GM23338 (cell line): ENCODE measurements at regions not wholly inside any gene's neighbourhood (a gene's known extent, or its start where the extent isn't known, plus 50 kb on each side); places are given as distances from the start of the nearest gene placed in this dataset.

ENCODE experiments used
- ATAC-seq: fragments of 200-7000 bp; cut with Tn5 transposase; 3 replicates; pipeline ENCODE4 v1.9.1; 2020
- DNase-seq: peaks from one replicate; pipeline ENCODE4 v3.0.0-alpha.2; 2015; ENCODE audit warnings: low spot score
- H2AFZ ChIP-seq: fragments of 200-600 bp; sonication (generic); 2 replicates; pipeline ENCODE4 v1.8.0; 2016; ENCODE audit warnings: antibody characterized with exemption, mild to moderate bottlenecking, moderate library complexity
- H3F3A ChIP-seq: fragments of 200-600 bp; sonication (generic); replicated peaks from 2 replicates; pipeline ENCODE4 v1.8.0; 2017; ENCODE audit warnings: antibody characterized with exemption, mixed run types, low read depth
- H3K27ac ChIP-seq: fragments of 200-600 bp; sonication (generic); 2 replicates; pipeline ENCODE4 v1.6.1; 2016; ENCODE audit warnings: low read depth
- H3K27me3 ChIP-seq: fragments of 200-600 bp; sonication (generic); 2 replicates; pipeline ENCODE4 v1.8.0; 2016; ENCODE audit warnings: mild to moderate bottlenecking, mixed run types, moderate library complexity; ENCODE audit not compliant: insufficient read depth
- H3K36me3 ChIP-seq: fragments of 200-600 bp; sonication (generic); 2 replicates; pipeline ENCODE4 v1.8.0; 2016; ENCODE audit warnings: mild to moderate bottlenecking; ENCODE audit not compliant: insufficient read depth
- H3K4me1 ChIP-seq: fragments of 200-600 bp; sonication (generic); 2 replicates; pipeline ENCODE4 v1.8.0; 2016; ENCODE audit warnings: mild to moderate bottlenecking, moderate library complexity; ENCODE audit not compliant: insufficient read depth
- H3K4me2 ChIP-seq: fragments of 200-600 bp; sonication (generic); 2 replicates; pipeline ENCODE4 v1.7.1; 2017; ENCODE audit warnings: mixed run types
- H3K4me3 ChIP-seq: fragments of 200-600 bp; sonication (generic); 2 replicates; pipeline ENCODE4 v1.6.1; 2016; ENCODE audit warnings: mixed run types
- H3K79me2 ChIP-seq: fragments of 200-600 bp; sonication (generic); replicated peaks from 2 replicates; pipeline ENCODE4 v1.8.0; 2017; ENCODE audit warnings: mild to moderate bottlenecking; ENCODE audit not compliant: insufficient read depth
- H3K9me2 ChIP-seq: fragments of 200-600 bp; sonication (generic); 2 replicates; pipeline ENCODE4 v1.8.0; 2017; ENCODE audit not compliant: insufficient read depth
- H4K20me1 ChIP-seq: fragments of 200-600 bp; sonication (generic); replicated peaks from 2 replicates; pipeline ENCODE4 v1.8.0; 2017; ENCODE audit warnings: mild to moderate bottlenecking; ENCODE audit not compliant: insufficient read depth
- H3K27ac Mint-ChIP-seq: 2 replicates; pipeline ENCODE4 v1.8.0; 2020; ENCODE audit warnings: inconsistent platforms, mild to moderate bottlenecking, moderate library complexity, mixed read lengths
- H3K27me3 Mint-ChIP-seq: 3 replicates; pipeline ENCODE4 v1.8.0; 2022; ENCODE audit warnings: low read depth, mild to moderate bottlenecking, moderate library complexity, mixed read lengths, inconsistent platforms; ENCODE audit not compliant: insufficient read depth, poor library complexity
- H3K36me3 Mint-ChIP-seq: 3 replicates; pipeline ENCODE4 v1.8.0; 2021; ENCODE audit warnings: low read depth, mild to moderate bottlenecking, inconsistent platforms, moderate library complexity, mixed read lengths
- H3K4me1 Mint-ChIP-seq: 3 replicates; pipeline ENCODE4 v1.8.0; 2020; ENCODE audit warnings: mild to moderate bottlenecking, inconsistent platforms, mixed read lengths
- H3K4me3 Mint-ChIP-seq: 3 replicates; pipeline ENCODE4 v1.8.0; 2021; ENCODE audit warnings: moderate library complexity, mild to moderate bottlenecking, inconsistent platforms, mixed read lengths
- H3K9me3 Mint-ChIP-seq: 3 replicates; pipeline ENCODE4 v1.8.0; 2020; ENCODE audit warnings: moderate library complexity, mild to moderate bottlenecking, inconsistent platforms, mixed read lengths
- CREB1 ChIP-seq: fragments of 250-450 bp; sonication (Bioruptor Pico); IDR thresholded peaks from 2 replicates; pipeline ENCODE4 v1.5.0; 2020; ENCODE audit warnings: low read depth, mild to moderate bottlenecking, moderate library complexity
- CTCF ChIP-seq, 2 experiments: fragments of 200-600 bp in 1 of 2; sonication (generic) in 1 of 2; conservative IDR thresholded peaks; 2 replicates each; pipeline versions ENCODE4 v1.5.1 to v1.6.1; 2016 to 2017; ENCODE audit warnings: antibody characterized with exemption in 2 of 2, low read depth in 2 of 2, mild to moderate bottlenecking in 2 of 2, moderate library complexity in 1 of 2
- ETS1 ChIP-seq: IDR thresholded peaks from 2 replicates; pipeline ENCODE4 v1.6.1; 2016; ENCODE audit warnings: antibody characterized with exemption
- EZH2 ChIP-seq: fragments of 200-600 bp; sonication (generic); IDR thresholded peaks from one replicate; pipeline ENCODE4 v1.8.0; 2017; ENCODE audit warnings: antibody characterized with exemption, mild to moderate bottlenecking, low read depth; ENCODE audit not compliant: unreplicated experiment
- EZH2phosphoT487 ChIP-seq: fragments of 200-600 bp; sonication (generic); IDR thresholded peaks from one replicate; pipeline ENCODE4 v1.8.1; 2018; ENCODE audit warnings: antibody characterized with exemption; ENCODE audit not compliant: unreplicated experiment
- JUNB ChIP-seq: IDR thresholded peaks from one replicate; pipeline ENCODE4 v1.6.1; 2016; ENCODE audit warnings: antibody characterized with exemption; ENCODE audit not compliant: unreplicated experiment
- NANOG ChIP-seq: IDR thresholded peaks from 2 replicates; pipeline ENCODE4 v1.6.1; 2016; ENCODE audit warnings: antibody characterized with exemption, borderline replicate concordance
- POLR2AphosphoS5 ChIP-seq: IDR thresholded peaks from 2 replicates; pipeline ENCODE4 v1.6.1; 2016; ENCODE audit warnings: antibody characterized with exemption, low read depth
- REST ChIP-seq: IDR thresholded peaks from one replicate; pipeline ENCODE4 v1.6.1; 2018; ENCODE audit warnings: antibody characterized with exemption; ENCODE audit not compliant: unreplicated experiment
- STAT1 ChIP-seq: IDR thresholded peaks from one replicate; pipeline ENCODE4 v1.6.1; 2016; ENCODE audit warnings: antibody characterized with exemption; ENCODE audit not compliant: unreplicated experiment
- ZNF114 ChIP-seq: fragments of 250-450 bp; sonication (Bioruptor Pico); IDR thresholded peaks from 2 replicates; pipeline ENCODE4 v1.5.0; 2020; ENCODE audit warnings: mild to moderate bottlenecking, moderate library complexity
- ZNF331 ChIP-seq: fragments of 250-450 bp; sonication (Bioruptor Pico); IDR thresholded peaks from 2 replicates; pipeline ENCODE4 v1.5.0; 2020; ENCODE audit warnings: low read depth, mild to moderate bottlenecking, moderate library complexity
- ZNF462 ChIP-seq: fragments of 250-450 bp; sonication (Bioruptor Pico); IDR thresholded peaks from 2 replicates; pipeline ENCODE4 v1.5.0; 2020; ENCODE audit warnings: mild to moderate bottlenecking, moderate library complexity

- Histone ChIP-seq H3K27me3 (no peaks in the 10 kb centered on the region), H3K4me2 (no peak overlapping the region), H2AFZ (no peak overlapping the region), H3K27ac (no peak overlapping the region), H3K4me1 (no peaks in the 10 kb centered on the region), H3K36me3 (no peaks in the 10 kb centered on the region), H3K79me2 (no peaks in the 10 kb centered on the region), H3K4me3 (no peak overlapping the region), H3K9me2 (0 out of 2 replicates have a peak, but pooled peaks cover 1% of the 10 kb centered on the region), H4K20me1 (no peaks in the 10 kb centered on the region), H3F3A (no peaks in the 10 kb centered on the region)
- H3K4me1 Mint-ChIP-seq: no peaks in the 10 kb centered on the region
- H3K9me3 Mint-ChIP-seq: no peaks in the 10 kb centered on the region
- DNase-seq (no peak), ATAC-seq (no peak)
- no peaks in the 10 kb centered on the region for H3K27me3 Mint-ChIP-seq
- H3K36me3 Mint-ChIP-seq: no peaks in the 10 kb centered on the region
- TF ChIP-seq STAT1: no peak
- TF ChIP-seq CREB1 (CRISPR knock-in tag): no peak
- TF ChIP-seq ZNF114 (CRISPR knock-in tag): no peak
- no peak for TF ChIP-seq CTCF (conservative IDR thresholded peaks at IDR 0.05; ENCODE audit: low read depth in 2 of 2)
- TF ChIP-seq ZNF462 (CRISPR knock-in tag): no peak
- no peak for TF ChIP-seq ETS1
- TF ChIP-seq JUNB: no peak
- no peak for TF ChIP-seq NANOG
- TF ChIP-seq ZNF331: no peak
- no peak for TF ChIP-seq POLR2AphosphoS5
- TF ChIP-seq EZH2: no peak
- TF ChIP-seq EZH2phosphoT487: no peak
- no peak for TF ChIP-seq REST
- H3K27ac Mint-ChIP-seq: no peak overlapping the region
- no peak overlapping the region for H3K4me3 Mint-ChIP-seq
These were observed 224.9 kb upstream of the COL8A1 start for GRCh38 chr3:99413504-99413903.
